CD4-positive, alpha-beta T cell treated with Interleukin-2 at 100 ng/mL for 4 hours (primary cell): ENCODE measurements at regions not wholly inside any gene's neighbourhood (a gene's known extent, or its start where the extent isn't known, plus 50 kb on each side); places are given as distances from the start of the nearest gene placed in this dataset.

ENCODE experiments used
- DNase-seq: peaks from one replicate; pipeline ENCODE4 v3.0.0-alpha.2; 2020; ENCODE audit warnings: low spot score

DNA sequence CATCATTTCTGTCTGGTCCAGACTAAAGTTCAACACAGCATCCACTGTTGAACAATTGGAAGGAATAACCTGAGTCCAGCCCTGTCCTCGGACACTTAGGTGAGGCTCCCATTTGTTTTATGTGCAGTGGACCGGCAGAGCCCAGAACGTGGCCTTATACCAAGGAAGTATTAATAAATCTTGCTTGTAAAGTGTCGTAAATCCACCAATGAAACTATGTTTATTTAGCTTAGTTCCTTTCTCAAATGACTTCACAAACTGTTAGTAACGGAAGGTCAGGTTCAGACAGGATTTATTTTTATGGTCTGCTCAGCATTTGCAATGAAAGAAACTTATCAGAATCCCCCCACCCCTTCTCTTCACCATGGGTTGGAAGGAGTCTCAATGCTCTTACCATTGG, 149.5 kb downstream of the PCSK1 start:
- no peak for DNase-seq

DNA sequence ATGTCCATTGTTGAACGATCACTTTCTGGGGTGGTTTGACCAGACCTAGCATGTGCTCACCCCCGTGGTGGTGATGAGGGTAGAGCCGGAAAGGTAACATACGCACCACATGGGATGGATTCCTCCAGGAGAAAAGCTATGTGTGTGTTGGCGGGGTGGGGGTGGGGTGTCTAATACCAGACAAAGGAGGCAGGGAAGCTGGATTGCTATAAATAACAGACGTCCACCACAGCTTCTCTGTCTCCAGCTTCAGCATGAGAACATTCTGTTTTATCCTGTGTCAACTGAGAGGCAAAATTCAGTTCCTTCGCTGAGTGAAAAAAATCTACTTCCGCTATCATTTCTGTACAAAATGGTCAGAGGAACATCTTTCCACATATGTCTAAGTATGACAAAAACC, 151.0 kb downstream of the PCSK1 start:
- DNase-seq, result no peak

- DNase-seq, result no peak
These were observed 152.1 kb downstream of the PCSK1 start for GRCh38 chr5:96280946-96281393.

- no peak for DNase-seq
These were observed 153.1 kb downstream of the PCSK1 start for GRCh38 chr5:96279801-96280542.

- no peak for DNase-seq
These were observed 154.1 kb downstream of the PCSK1 start for GRCh38 chr5:96278981-96279380.

GRCh38 chr5:96275051-96275450, 158.0 kb downstream of the PCSK1 start:
- no peak for DNase-seq

DNA sequence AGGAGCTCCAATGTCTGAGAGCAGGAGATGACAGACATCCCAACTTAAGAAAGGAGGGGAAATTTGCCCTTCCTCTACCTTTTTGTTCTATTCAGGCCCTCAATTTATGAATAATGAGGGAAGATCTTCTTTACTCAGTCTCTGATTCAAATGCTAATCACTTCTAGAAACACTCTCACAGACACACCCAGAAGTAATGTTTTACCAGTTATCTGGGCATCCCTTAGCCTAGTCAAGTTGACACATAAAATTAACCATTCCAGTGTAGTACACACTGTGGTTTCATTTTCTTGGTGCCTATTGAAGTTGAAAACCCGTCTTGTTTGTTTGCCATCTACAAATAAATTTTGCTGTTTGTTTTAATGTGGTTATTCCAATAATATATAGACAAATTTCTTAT, 167.6 kb downstream of the PCSK1 start:
- no peak for DNase-seq

- DNase-seq, result no peak
These were observed 169.0 kb downstream of the PCSK1 start for GRCh38 chr5:96264047-96264446.

GRCh38 chr5:96262105-96262504, 170.9 kb downstream of the PCSK1 start:
- DNase-seq, result no peak

DNA sequence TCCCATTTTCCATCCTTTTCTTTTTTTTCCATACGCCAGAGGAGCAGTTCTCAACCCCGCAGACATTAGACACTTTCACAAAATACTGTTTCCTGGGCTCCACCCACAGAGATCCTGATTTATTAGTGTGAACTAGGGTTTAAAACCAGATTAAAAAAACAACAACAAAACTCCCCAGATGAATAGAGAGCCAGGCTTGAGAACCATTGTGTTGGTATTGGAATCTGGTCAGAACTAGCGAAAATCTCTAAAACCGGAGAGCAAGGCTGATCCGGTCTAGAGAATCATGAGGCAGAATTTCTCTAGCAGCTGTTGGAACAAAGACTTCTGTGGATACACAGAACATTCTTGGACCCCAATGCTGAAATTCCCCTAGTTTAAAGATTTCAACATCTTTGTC, 173.0 kb downstream of the PCSK1 start:
- DNase-seq, result no peak

DNA sequence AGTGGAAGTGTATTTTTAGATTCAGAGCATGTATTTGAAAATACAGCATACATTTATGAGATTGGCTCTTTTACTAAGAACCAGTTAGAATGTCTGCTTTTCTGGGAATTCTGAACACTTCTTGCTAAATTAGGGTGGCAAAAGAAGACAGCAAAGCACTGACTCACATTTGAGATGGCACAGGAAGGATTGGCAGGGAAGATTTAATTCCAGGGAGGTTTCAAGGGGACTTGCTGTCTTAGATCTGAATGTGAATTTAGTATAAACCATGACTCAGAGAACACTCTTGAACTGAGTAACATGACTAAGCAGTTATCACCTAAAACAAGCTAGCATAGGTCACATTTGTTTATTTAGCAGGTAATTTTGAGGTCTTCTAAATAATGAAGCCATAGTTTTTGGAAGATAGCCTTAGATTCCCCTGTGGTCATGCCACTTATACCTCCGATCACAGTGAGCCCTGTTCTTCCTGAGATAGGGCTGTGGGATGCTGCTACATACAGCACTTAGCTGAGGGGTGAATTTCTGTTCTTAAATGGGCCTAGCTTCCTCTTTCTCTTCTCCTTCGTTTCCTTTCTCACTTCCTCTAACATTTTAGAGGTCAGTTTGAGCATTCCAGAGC, 173.8 kb downstream of the PCSK1 start:
- no peak for DNase-seq

GRCh38 chr5:96258692-96259091, 174.4 kb downstream of the PCSK1 start:
- DNase-seq, result no peak

GRCh38 chr5:96257904-96258303, 175.1 kb downstream of the PCSK1 start:
- no peak for DNase-seq

- no peak for DNase-seq
These were observed 176.1 kb downstream of the PCSK1 start for GRCh38 chr5:96256795-96257470.

- no peak for DNase-seq
These were observed 177.9 kb downstream of the PCSK1 start for GRCh38 chr5:96254980-96255691.

DNA sequence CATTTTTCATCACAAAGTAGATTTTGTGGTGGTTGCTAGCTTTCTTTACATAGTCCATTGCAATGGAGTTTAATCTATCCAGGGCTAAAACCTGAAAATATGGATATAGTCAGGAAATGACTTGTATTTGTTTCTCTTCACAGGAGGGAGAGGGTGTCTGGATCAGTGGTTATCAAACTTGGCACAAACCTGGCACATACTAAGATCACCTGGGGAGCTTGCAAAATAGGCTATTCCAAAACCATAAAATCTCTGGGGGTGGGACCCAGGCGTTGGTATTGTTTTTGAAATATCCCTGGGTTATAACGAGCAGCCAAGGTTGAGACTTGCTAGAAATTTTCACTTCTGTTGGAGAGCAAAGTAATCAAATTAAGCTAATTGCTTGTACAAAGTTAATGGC, 179.9 kb downstream of the PCSK1 start:
- DNase-seq, result no peak

- DNase-seq, result no peak
These were observed 180.5 kb downstream of the PCSK1 start for GRCh38 chr5:96252596-96252995.

DNA sequence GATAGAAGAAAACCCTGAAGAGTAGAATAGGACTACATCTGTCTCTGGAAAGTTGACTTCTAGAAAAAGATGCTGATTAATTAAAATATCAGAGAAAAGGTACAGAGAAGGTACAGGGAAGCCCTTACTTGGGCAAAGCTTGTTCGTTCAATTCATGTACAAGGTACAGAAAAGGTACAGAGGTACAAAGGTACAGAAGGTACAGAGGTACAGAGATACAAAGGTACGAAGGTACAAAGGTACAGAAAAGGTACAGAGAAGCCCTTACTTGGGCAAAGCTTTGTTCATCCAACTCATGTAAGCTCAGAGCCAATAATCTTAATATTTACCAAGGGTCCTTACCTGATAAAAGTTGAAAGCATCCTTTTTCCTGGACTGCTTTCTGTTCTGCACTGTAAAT, 182.3 kb downstream of the PCSK1 start:
- DNase-seq, result no peak

GRCh38 chr5:96248131-96248530, 184.9 kb downstream of the PCSK1 start:
- no peak for DNase-seq

DNA sequence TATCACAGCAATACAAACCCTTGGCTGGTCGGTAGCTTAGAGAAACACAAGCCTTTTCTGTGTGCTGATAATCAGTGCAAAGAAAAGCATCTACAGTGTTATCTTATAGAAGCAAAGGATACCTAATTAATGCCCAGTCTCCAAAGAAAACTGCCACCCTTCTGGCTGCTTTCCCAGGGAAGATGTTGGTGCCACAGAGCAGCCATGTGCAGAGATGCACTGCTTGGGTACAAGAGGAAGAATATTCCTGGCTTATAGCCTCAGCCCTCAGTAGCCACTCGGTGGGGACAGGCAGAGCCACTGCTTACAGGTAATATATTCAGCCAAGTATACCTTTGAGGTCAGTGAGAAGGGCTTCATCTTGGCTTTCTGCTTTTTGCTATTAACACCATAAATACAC, 185.3 kb downstream of the PCSK1 start:
- no peak for DNase-seq

GRCh38 chr5:96247097-96247701, 185.8 kb downstream of the PCSK1 start:
- DNase-seq, result no peak
